GM18505 (cell line): ENCODE measurements at regions not wholly inside any gene's neighbourhood (a gene's known extent, or its start where the extent isn't known, plus 50 kb on each side); places are given as distances from the start of the nearest gene placed in this dataset.

Source experiments
- ATAC-seq: cut with Tn5 transposase; IDR thresholded peaks from one replicate; pipeline ENCODE4 v1.9.1; 2021; ENCODE audit not compliant: unreplicated experiment
- POLR2A ChIP-seq: IDR thresholded peaks from 4 replicates; pipeline ENCODE4 v1.6.1; 2011; ENCODE audit warnings: borderline replicate concordance; ENCODE audit not compliant: insufficient read depth, insufficient read length; ENCODE audit errors: extremely low read depth

DNA sequence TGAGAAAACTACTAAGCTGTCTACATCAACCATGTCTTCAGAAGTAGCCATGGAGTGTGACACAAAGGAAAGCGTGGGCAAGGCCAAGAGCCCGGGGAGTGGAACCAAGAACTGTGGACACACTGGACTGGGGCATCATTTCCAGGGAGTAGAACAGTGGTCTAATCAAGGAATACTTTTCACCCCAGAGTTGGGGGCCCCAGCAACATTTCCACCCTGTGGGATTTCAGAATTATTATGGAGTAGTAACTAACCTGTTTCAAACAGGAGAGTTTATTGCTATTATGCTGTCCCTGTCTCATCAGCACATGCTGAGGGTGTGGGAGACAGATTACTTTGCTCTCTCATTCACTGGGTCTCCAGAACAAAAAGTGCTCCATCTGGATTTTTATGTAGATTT is 58.0 kb upstream of the FSTL4 start:
- ATAC-seq = no peak
- TF ChIP-seq POLR2A = no peak

DNA sequence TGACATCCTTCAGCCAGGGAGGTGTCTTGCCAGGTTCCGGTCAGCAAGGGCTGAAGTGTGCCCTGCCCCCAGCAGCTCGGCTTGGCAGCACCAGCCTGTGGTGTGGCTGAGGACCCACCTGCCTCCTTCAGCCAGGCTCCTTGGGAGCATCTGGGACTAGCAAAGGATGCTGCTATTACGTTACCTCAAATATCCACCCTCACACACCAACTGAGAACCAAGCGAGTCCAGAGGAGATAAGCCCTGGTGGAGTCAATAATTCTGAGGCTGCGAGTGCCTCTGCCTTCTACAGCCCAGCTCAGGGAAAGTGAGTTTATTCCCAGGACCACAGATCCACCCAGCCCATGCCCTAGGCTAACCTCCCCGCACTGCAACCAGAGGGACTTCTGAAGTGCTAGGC is 57.1 kb upstream of the FSTL4 start:
- TF ChIP-seq POLR2A = no peak
- ATAC-seq = no peak

DNA sequence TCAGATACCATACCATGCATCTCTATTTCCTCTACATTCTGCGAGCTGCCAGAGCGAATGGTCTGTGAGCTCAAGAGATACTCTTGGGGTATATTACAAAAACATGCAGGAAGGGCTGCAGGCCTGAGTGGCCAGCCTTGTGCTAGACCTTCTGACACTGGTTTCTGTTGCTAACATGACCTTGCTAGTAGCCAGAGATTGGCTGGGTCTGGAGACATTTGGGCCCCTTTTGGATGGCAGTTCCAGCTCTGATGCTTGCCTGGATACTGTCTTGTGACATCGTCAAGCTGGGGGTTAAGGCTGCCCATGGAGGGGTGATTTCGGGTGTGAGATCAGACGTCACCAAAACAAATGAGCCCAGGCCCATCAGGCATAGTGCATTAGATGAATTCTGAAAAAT is 56.1 kb upstream of the FSTL4 start:
- TF ChIP-seq POLR2A = no peak
- no peak for ATAC-seq

DNA sequence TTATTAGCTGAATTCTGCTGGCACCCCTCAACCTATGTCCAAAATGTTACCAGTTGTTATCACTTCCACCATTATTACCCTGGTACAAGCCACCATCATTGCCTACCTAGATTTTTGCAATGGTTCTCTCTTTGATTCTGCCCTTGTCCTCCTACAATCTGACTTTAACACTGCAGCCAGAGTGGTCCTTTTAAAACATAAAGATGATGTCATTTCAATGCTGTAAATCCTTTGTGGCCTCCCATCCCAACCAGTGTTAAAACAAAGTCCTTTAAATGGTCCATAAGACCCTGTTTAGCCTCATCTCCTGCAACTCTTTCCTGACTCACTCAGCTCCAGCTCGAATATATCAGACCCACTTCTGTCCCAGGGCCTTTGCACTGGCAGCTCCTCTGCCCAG is 54.9 kb upstream of the FSTL4 start:
- ATAC-seq = no peak
- no peak for TF ChIP-seq POLR2A

DNA sequence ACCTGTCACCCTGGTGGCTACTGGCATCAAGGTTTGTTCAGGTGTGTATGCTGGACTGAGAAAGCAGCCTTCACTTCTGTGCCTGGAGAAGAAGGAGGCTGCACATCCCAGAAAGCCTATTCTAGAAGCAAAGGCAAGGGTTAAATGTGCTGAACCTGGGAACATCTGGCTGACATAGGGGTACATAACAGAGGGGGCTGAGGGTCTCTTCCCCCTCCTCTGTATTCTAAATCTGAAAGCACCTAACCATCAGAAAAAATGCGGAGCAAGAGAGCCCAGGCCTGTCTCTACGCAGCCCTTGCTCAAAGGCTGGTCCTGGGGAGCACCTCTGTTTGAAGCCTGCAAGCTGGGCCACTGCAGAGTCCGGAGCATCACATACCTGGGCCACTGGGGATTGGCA is 53.2 kb upstream of the FSTL4 start:
- no peak for TF ChIP-seq POLR2A
- no peak for ATAC-seq

DNA sequence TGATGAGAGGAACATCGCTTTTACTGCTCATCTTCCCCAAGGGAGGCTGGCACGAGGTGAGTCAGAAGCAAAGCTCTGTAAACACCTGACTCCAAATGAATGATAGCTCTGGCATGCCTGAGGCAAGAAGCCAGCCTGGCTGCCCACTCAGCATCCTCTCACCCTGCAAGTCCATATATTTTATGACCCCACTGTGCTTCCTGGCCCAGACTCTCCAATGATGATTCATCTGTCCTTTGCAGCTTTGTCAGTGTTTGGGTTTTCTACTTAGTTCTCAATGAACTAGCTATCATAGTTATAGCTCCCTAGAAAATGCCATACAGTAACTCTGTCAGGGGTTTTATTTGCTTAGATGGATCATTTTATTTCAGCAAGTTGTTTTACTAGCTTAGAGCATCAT is 52.1 kb upstream of the FSTL4 start:
- no peak for TF ChIP-seq POLR2A
- ATAC-seq = no peak

DNA sequence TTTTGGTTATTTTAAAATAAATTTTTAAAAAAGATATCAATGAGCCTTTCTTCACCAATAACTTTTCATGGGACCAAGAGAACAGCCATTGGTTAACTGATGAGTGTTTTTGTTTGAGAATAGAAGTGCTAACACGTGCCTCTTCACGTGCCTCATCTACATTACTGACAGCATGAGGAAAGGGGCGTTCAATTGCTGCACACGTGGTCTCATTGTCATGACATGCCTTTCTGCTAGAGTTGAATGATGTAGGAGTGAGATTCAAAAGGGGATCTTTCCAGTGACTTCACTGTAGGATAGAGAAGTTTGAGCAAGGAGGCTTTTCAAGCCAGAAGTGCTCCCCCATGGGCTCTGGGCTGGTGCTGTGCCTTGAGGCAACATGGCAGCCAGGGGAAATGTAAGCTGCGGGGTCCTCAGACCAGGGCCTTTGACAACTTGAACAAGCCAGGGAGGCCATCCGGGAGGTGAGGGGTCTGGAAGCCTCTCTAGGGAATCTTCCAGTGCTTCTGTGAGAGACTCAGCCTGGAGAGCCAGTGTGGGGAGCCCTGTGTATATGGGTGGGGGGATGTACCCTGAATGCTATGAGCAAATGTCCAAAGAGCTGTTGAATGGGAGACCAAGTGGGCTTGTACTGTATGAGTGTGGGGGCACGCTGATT is 51.2 kb upstream of the FSTL4 start:
- ATAC-seq = no peak
- TF ChIP-seq POLR2A = no peak

DNA sequence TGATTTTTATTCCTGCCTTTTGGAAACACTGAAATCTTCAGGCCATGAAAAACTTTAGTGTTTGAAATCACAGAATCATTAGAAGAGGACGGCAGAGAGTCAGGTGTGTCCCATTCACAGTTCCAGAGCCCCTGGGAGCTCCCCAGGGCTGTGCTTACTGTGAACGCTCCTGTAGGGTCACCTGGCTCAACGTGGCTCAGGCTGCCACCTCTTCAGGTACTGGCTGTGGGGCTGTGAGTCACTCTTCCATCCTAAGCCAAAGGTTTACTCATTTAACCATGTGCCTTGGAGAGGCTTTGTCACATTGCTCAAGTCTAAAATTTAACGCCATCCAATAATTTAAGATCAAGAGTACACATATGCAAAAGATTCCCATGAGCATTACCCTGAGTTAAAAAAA is 50.2 kb upstream of the FSTL4 start:
- ATAC-seq = no peak
- no peak for TF ChIP-seq POLR2A
